ENCODE measurements at regions not wholly inside any gene's neighbourhood (a gene's known extent, or its start where the extent isn't known, plus 50 kb on each side); places are given as distances from the start of the nearest gene placed in this dataset.
A peak's percentile ranks its signal among the peaks of the same experiment; 100 is the strongest.

GRCh38 chr6:71080133-71080532, 123.3 kb upstream of the B3GAT2 start:
- intact Hi-C loops (cut with DNase I; ENCODE audit: low total_unique reads) (no loop called here), in situ Hi-C loops (cut with MboI; ENCODE audit: low sequenced_read_pairs in 4 of 4) (no loop called here)
- no peak for DNase-seq

DNA sequence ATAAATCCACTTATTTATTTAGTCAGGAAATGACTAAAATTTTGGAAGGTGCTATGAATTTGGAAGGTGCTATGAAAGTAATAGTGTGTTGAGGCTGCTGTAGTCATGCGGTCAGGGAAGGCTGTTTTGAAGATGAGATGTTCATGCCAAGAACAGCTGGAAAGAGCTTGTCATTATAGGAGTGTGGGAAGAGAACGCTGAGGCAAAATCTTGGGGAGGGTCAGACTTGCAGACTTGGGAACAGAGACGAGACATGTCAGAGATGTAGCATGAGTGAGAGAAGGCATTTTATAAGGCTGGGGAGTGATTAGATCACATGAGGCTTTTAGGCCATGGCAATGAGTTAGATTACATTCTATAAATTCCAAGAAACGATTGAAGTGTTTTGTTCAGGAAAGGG, 124.0 kb upstream of the B3GAT2 start:
- no peak overlapping the region for H3K4me3 ChIP-seq
- in situ Hi-C loops (cut with MboI; ENCODE audit: low sequenced_read_pairs in 4 of 4) (no loop called here), intact Hi-C loops (cut with DNase I; ENCODE audit: low total_unique reads) (no loop called here)
- ATAC-seq = no peak
- no peak for TF ChIP-seq POLR2A (IDR thresholded peaks at IDR 0.05)
- TF ChIP-seq, protein P1, sequence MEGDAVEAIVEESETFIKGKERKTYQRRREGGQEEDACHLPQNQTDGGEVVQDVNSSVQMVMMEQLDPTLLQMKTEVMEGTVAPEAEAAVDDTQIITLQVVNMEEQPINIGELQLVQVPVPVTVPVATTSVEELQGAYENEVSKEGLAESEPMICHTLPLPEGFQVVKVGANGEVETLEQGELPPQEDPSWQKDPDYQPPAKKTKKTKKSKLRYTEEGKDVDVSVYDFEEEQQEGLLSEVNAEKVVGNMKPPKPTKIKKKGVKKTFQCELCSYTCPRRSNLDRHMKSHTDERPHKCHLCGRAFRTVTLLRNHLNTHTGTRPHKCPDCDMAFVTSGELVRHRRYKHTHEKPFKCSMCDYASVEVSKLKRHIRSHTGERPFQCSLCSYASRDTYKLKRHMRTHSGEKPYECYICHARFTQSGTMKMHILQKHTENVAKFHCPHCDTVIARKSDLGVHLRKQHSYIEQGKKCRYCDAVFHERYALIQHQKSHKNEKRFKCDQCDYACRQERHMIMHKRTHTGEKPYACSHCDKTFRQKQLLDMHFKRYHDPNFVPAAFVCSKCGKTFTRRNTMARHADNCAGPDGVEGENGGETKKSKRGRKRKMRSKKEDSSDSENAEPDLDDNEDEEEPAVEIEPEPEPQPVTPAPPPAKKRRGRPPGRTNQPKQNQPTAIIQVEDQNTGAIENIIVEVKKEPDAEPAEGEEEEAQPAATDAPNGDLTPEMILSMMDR (IDR thresholded peaks at IDR 0.05 in 4 of 5, conservative IDR thresholded peaks at IDR 0.05 in 1 of 5) = no peak
- no peaks in the 10 kb centered on the region for H3K9me3 ChIP-seq
- no peak for DNase-seq
- H3K36me3 ChIP-seq = no peaks in the 10 kb centered on the region
- no peaks in the 10 kb centered on the region for H3K27me3 ChIP-seq
- H3K27ac ChIP-seq = no peak overlapping the region
- H3K4me1 ChIP-seq = peaks cover 0 to 7% of the 10 kb centered on the region in 2 donors

More at GRCh38 chr6:71080133-71080532, 123.3 kb upstream of the B3GAT2 start:
- no peak for ATAC-seq
- Histone ChIP-seq H3K4me1 (peaks cover 0 to 7% of the 10 kb centered on the region in 2 donors), H3K9me3 (no peaks in the 10 kb centered on the region), H3K36me3 (no peaks in the 10 kb centered on the region), H3K4me3 (no peak overlapping the region), H3K27ac (no peak overlapping the region), H3K27me3 (no peaks in the 10 kb centered on the region)
- TF ChIP-seq POLR2A (IDR thresholded peaks at IDR 0.05) = no peak
- TF ChIP-seq, protein P1 (IDR thresholded peaks at IDR 0.05 in 4 of 5, conservative IDR thresholded peaks at IDR 0.05 in 1 of 5) = no peak

DNA sequence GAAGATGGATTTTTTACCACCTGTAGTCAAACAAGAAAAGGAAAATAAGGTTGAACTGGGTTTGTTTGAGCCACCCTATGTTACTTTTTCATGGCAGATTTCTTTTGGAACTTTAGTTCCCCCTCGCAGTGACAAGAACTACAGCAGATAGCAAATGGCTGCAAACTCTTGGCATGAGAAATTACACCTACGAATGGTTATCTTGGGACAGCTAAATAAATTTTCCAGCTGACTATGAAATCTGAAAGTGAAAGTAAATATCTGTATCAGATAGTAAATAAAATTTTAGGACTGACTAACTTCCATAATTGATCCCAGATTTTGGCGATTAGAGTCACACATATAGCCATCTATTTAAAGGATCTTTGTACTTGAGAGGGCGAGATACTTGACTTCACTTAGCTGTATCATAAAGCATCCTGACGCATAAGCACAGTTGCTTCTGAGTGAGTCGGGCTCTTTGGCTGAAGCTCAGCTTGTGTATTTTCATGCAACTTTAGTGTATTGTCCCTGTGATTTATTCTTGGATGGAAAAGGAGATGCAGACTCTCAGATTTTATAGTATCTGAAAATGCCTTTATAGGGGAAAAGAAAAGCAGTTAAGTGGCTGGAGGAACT, 125.3 kb upstream of the B3GAT2 start:
- no peak for DNase-seq
- no peaks in the 10 kb centered on the region for H3K36me3 ChIP-seq
- in situ Hi-C loops (cut with MboI; ENCODE audit: low sequenced_read_pairs in 4 of 4) (no loop called here), intact Hi-C loops (cut with DNase I; ENCODE audit: low total_unique reads) (no loop called here)
- no peaks in the 10 kb centered on the region for H3K9me3 ChIP-seq
- peaks cover 0 to 7% of the 10 kb centered on the region in 2 donors for H3K4me1 ChIP-seq
- peak overlapping the region in 3 of 4 donors; percentile 6 to 48 (median 14) for H3K27ac ChIP-seq
- no peaks in the 10 kb centered on the region for H3K27me3 ChIP-seq
- H3K4me3 ChIP-seq = peak overlapping the region; percentile 24 to 54 (median 28)
- TF ChIP-seq, protein P1 (IDR thresholded peaks at IDR 0.05 in 4 of 5, conservative IDR thresholded peaks at IDR 0.05 in 1 of 5) = no peak
- no peak for TF ChIP-seq POLR2A (IDR thresholded peaks at IDR 0.05)
- peak in 1 of 2 donors; percentile 30 for ATAC-seq

GRCh38 chr6:71083308-71083820, 126.5 kb upstream of the B3GAT2 start:
- in situ Hi-C loops (cut with MboI; ENCODE audit: low sequenced_read_pairs in 4 of 4) (no loop called here), intact Hi-C loops (cut with DNase I; ENCODE audit: low total_unique reads) (no loop called here)
- ATAC-seq (no peak), DNase-seq (no peak)
- Histone ChIP-seq H3K4me1 (peaks cover 0 to 7% of the 10 kb centered on the region in 2 donors), H3K4me3 (no peak overlapping the region), H3K36me3 (no peaks in the 10 kb centered on the region), H3K9me3 (no peaks in the 10 kb centered on the region), H3K27me3 (no peaks in the 10 kb centered on the region), H3K27ac (no peak overlapping the region)
- no peak for TF ChIP-seq POLR2A (IDR thresholded peaks at IDR 0.05)
- TF ChIP-seq, protein P1 (IDR thresholded peaks at IDR 0.05 in 4 of 5, conservative IDR thresholded peaks at IDR 0.05 in 1 of 5) = no peak
